Fibroblast of lung (primary cell): ENCODE measurements at regions not wholly inside any gene's neighbourhood (a gene's known extent, or its start where the extent isn't known, plus 50 kb on each side); places are given as distances from the start of the nearest gene placed in this dataset.
A peak's percentile ranks its signal among the peaks of the same experiment; 100 is the strongest.

Experiments
- DNase-seq, 2 donors: peaks; one replicate each; pipeline versions ENCODE4 v3.0.0 to v3.0.0-alpha.2; 2010; ENCODE audit warnings: low read depth in 2 of 2
- H2AFZ ChIP-seq: 2 replicates; pipeline ENCODE4 v1.5.1; 2012; ENCODE audit warnings: low read length, control low read depth, inconsistent platforms
- H3K27ac ChIP-seq: 2 replicates; pipeline ENCODE4 v1.5.1; 2011; ENCODE audit warnings: low read length, control low read depth; ENCODE audit not compliant: insufficient read depth
- H3K27me3 ChIP-seq: 2 replicates; pipeline ENCODE4 v1.5.1; 2011; ENCODE audit warnings: mild to moderate bottlenecking, low read length; ENCODE audit not compliant: control insufficient read depth, insufficient read depth
- H3K36me3 ChIP-seq: 2 replicates; pipeline ENCODE4 v1.5.1; 2011; ENCODE audit warnings: low read length; ENCODE audit not compliant: control insufficient read depth, insufficient read depth
- H3K4me1 ChIP-seq: 2 replicates; pipeline ENCODE4 v1.5.1; 2011; ENCODE audit warnings: low read length; ENCODE audit not compliant: control insufficient read depth, insufficient read depth; ENCODE audit errors: extremely low read depth
- H3K4me2 ChIP-seq: 2 replicates; pipeline ENCODE4 v1.5.1; 2011; ENCODE audit warnings: low read length, control low read depth; ENCODE audit not compliant: insufficient read depth; ENCODE audit errors: extremely low read depth
- H3K4me3 ChIP-seq, 4 experiments: fragments of 200-600 bp in 1 of 4; sonication (generic) in 1 of 4; replicated peaks in 1 of 4; 2 replicates each; pipeline ENCODE4 v1.5.1; 2011 to 2016; ENCODE audit warnings: low read length in 4 of 4, low read depth in 3 of 4, mild to moderate bottlenecking in 3 of 4, control low read depth in 2 of 4, inconsistent platforms in 1 of 4, mixed read lengths in 1 of 4; ENCODE audit not compliant: insufficient read depth in 1 of 4; ENCODE audit errors: control extremely low read depth in 1 of 4
- H3K79me2 ChIP-seq: 2 replicates; pipeline ENCODE4 v1.5.1; 2012; ENCODE audit warnings: mild to moderate bottlenecking, low read length, inconsistent platforms; ENCODE audit not compliant: control insufficient read depth, insufficient read depth
- H3K9ac ChIP-seq: 2 replicates; pipeline ENCODE4 v1.5.1; 2011; ENCODE audit warnings: mild to moderate bottlenecking, low read length, control low read depth; ENCODE audit not compliant: insufficient read depth
- H3K9me3 ChIP-seq: 2 replicates; pipeline ENCODE4 v1.5.1; 2012; ENCODE audit warnings: low read depth, low read length; ENCODE audit not compliant: control insufficient read depth, insufficient read depth
- H4K20me1 ChIP-seq: 2 replicates; pipeline ENCODE4 v1.5.1; 2011; ENCODE audit warnings: low read length; ENCODE audit not compliant: control insufficient read depth, insufficient read depth; ENCODE audit errors: extremely low read depth
- EZH2 ChIP-seq: IDR thresholded peaks from 2 replicates; pipeline ENCODE4 v1.5.1; 2012; ENCODE audit warnings: low read length, control low read depth, mild to moderate bottlenecking; ENCODE audit errors: missing control alignments
- TF ChIP-seq, protein P1 (sequence below), 2 donors: IDR thresholded peaks in 1 of 2; conservative IDR thresholded peaks in 1 of 2; 1 replicate in 1 of 2; 2 replicates in 1 of 2; pipeline ENCODE4 v1.5.1; 2011 to 2012; ENCODE audit warnings: low read length in 2 of 2, control low read depth in 1 of 2, inconsistent platforms in 1 of 2, low read depth in 1 of 2, mild to moderate bottlenecking in 1 of 2

DNA sequence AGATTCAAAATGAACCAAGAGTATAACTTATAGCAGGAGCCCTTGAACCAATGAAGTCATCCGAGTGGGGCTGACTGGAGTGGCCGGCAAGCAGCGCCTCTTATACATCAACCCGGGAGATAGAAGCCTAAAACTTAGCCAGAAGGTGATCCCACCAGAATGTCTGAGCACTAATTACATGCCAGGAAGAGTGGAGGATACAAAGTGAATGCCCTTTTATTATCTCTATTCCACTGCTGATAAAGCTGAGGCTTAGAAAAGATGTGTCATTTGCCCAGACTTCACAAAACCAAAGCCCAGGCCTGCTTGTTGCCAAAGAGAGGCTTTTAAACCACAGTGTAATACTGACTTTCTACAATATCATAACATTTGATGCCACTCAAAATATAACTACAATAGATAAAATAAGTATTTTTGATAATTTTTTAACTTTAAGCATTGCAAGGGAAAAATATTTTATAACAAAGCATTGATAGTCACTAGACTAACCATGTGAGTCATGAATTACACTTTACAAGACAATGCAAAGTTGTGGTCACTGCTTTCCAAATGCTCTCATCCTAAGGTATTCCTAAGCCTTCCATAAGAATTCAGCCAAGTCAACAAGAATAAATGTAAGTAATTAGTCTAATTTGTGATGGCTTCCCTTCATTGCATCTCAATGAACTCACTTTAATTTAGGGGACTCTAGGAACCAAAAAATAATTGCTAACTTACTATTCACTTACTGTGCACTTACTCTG, 58.6 kb upstream of the ARID5B start:
- Histone ChIP-seq H3K27me3 (no peaks in the 10 kb centered on the region), H3K79me2 (no peaks in the 10 kb centered on the region), H3K4me3 (no peak overlapping the region), H3K36me3 (no peaks in the 10 kb centered on the region), H3K4me2 (no peak overlapping the region), H3K4me1 (peaks cover 10% of the 10 kb centered on the region), H3K9ac (no peak overlapping the region), H3K27ac (no peak overlapping the region), H4K20me1 (no peaks in the 10 kb centered on the region), H3K9me3 (no peaks in the 10 kb centered on the region), H2AFZ (no peak overlapping the region)
- peak in 1 of 2 donors; percentile 94 for DNase-seq
- TF ChIP-seq, protein P1, sequence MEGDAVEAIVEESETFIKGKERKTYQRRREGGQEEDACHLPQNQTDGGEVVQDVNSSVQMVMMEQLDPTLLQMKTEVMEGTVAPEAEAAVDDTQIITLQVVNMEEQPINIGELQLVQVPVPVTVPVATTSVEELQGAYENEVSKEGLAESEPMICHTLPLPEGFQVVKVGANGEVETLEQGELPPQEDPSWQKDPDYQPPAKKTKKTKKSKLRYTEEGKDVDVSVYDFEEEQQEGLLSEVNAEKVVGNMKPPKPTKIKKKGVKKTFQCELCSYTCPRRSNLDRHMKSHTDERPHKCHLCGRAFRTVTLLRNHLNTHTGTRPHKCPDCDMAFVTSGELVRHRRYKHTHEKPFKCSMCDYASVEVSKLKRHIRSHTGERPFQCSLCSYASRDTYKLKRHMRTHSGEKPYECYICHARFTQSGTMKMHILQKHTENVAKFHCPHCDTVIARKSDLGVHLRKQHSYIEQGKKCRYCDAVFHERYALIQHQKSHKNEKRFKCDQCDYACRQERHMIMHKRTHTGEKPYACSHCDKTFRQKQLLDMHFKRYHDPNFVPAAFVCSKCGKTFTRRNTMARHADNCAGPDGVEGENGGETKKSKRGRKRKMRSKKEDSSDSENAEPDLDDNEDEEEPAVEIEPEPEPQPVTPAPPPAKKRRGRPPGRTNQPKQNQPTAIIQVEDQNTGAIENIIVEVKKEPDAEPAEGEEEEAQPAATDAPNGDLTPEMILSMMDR (conservative IDR thresholded peaks at IDR 0.05 in 1 of 2, IDR thresholded peaks at IDR 0.05 in 1 of 2; ENCODE audit: low read depth in 1 of 2, low read length in 2 of 2) = no peak
- TF ChIP-seq EZH2 = no peak

DNA sequence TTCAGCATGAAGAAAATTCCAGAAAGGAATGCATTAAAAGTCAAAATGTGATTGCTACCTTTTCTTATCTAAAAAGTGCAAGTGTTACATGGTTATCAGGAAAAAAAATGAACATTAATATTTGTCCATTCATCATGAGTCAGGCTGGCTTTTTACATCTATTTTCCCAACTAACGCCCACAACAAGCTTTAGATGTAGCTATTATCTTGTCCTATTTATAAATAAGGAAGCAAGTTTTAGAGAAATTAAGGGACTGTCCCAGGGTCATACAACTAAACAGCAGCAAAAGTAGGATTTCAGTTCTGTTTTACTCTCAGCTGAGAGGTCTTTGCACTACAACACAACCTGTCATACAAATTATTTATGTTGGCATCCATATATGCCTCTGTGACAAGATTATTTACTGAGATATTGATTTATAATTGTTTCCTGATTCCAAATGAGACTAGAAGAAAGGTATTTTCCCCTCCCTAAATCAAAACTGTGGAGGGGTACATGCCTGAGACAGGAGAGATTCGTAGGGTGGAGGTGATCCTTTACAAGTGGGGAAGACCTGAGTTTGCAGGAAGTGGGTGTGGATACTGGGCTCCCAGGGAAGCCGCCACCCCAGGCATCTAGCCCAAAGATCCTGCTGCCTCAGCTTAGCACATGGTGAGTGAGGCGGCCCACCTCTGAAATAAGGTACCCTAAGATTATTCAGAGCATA, 57.2 kb upstream of the ARID5B start:
- Histone ChIP-seq H3K9me3 (no peaks in the 10 kb centered on the region), H3K4me2 (no peak overlapping the region), H3K27me3 (no peaks in the 10 kb centered on the region), H3K4me1 (peaks cover 8% of the 10 kb centered on the region), H2AFZ (no peak overlapping the region), H3K27ac (no peak overlapping the region), H3K4me3 (no peak overlapping the region), H3K79me2 (no peaks in the 10 kb centered on the region), H3K36me3 (no peaks in the 10 kb centered on the region), H4K20me1 (no peaks in the 10 kb centered on the region), H3K9ac (no peak overlapping the region)
- DNase-seq = no peak
- TF ChIP-seq EZH2 = no peak
- TF ChIP-seq, protein P1 (conservative IDR thresholded peaks at IDR 0.05 in 1 of 2, IDR thresholded peaks at IDR 0.05 in 1 of 2; ENCODE audit: low read depth in 1 of 2, low read length in 2 of 2) = no peak

DNA sequence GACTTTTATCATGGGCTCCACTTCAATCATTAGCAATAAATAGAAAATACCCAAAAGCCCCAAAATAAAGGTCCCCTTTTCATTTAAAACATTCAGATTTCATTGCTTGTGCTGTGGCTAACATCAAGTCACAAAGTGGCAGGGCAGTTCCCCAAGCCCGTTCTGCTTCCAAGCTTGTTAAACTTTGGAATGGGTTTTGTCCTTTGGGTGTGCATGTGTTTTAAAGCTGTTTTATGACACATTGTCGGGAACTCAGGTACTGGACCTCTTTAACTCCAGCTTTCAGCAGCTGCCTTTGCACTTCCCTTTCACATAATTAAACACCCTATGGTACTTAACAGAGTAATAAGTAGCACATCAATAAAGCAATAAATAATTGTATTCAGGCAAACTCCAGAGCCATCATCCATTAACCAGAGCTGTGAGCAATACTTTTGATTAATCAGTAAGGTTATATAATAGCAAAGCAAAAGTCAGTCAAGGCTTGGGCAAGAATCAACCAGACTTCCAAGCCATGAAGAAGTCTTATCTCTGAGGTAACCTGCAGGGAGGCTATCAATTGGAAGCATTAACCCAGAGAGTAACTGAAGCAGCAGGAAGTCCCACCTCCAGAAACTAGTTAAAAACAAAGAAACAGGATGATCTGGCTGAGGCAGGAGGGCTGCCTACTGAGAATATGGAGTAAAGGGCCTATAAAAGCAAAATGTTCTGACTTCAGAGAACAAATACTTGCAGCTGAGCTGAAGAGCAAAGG, 56.1 kb upstream of the ARID5B start:
- no peak overlapping the region for H2AFZ ChIP-seq
- no peak overlapping the region for H3K9ac ChIP-seq
- H3K4me1 ChIP-seq = peaks cover 8% of the 10 kb centered on the region
- H3K36me3 ChIP-seq = no peaks in the 10 kb centered on the region
- no peak for TF ChIP-seq EZH2
- TF ChIP-seq, protein P1 (conservative IDR thresholded peaks at IDR 0.05 in 1 of 2, IDR thresholded peaks at IDR 0.05 in 1 of 2; ENCODE audit: low read depth in 1 of 2, low read length in 2 of 2) = no peak
- H3K9me3 ChIP-seq = no peaks in the 10 kb centered on the region
- no peak overlapping the region for H3K4me3 ChIP-seq
- no peaks in the 10 kb centered on the region for H3K27me3 ChIP-seq
- H3K27ac ChIP-seq = no peak overlapping the region
- H4K20me1 ChIP-seq = no peaks in the 10 kb centered on the region
- no peak overlapping the region for H3K4me2 ChIP-seq
- no peak for DNase-seq
- no peaks in the 10 kb centered on the region for H3K79me2 ChIP-seq
